GM18873 (cell line): ENCODE measurements at regions not wholly inside any gene's neighbourhood (a gene's known extent, or its start where the extent isn't known, plus 50 kb on each side); places are given as distances from the start of the nearest gene placed in this dataset.

Source experiments
- ATAC-seq: cut with Tn5 transposase; IDR thresholded peaks from one replicate; pipeline ENCODE4 v1.9.1; 2021; ENCODE audit warnings: mild to moderate bottlenecking, moderate library complexity, moderate number of reproducible peaks; ENCODE audit not compliant: unreplicated experiment, low FRiP score

DNA sequence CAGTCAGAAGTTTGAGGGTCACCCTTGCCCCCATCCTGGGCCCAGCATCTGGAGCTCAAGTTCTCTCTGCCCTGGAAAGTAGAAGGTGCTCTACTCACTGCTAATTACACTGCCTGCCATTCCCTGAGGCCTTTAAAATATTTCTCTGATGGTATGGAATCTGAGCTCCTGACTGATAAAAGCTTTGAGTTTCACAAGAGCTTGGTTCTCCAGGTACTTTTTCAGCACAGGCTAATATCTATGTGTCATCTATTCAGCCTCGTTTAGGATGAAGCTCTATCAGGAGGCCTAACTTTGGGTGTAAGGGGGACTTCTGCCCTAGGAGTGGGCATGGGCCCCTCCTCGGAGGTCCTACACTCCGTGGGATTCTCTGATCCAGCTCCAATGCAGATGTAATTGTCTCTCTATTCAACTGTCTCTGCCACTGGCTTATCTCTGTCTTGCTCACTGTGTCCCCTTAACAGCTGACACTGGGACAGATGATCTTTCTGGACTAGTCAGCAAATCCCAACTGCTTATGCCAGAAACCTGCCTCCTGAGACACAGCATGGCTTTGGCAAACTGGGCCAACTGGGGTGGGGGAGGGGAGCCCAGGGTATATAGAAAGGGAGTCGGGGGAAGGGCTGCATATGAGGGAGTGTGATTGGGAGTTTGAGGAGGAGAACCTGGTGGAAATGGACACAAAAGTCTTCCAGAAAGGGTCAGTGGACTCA, 104.2 kb upstream of the GADD45A start:
- ATAC-seq = no peak

DNA sequence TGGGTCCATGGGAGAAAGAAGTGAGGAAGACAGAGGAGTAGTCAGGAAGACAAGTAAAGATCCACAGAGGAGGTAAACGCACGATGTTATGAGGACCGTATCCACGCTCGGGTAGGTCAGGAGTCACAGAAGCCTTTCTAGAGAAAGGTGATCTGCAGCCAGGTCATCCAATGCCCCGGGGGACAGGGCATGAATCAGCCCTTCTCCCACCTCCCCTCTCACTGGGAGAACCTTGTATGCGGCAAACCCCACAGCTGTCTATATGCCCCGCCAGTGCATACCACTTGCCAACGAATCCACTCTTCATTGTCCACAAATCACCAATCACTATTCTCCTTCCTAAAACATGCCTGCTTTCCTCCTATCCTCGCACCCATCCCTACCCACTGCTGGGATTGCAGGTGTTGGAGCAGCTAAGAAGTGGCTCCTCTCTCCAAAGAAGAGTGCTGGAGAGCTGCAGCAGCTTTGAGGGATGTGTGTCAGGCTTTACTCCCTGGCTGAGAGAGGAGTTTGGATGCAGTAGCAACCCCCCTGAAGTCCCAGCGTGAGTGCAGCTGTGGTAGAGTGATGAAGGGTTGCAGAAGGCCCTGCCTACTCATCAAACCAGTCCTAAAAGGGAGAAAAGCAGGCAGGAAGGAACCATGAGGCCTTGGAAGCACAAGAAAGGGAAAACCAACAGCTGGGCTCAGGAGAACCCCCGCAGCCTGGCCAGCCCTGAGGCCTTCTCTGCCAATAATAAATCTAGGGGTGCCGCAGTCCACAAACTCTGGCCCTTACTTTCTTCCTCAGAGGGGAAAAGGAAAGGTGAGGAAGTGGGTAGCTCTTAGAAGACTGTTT, 102.2 kb upstream of the GADD45A start:
- ATAC-seq = no peak

DNA sequence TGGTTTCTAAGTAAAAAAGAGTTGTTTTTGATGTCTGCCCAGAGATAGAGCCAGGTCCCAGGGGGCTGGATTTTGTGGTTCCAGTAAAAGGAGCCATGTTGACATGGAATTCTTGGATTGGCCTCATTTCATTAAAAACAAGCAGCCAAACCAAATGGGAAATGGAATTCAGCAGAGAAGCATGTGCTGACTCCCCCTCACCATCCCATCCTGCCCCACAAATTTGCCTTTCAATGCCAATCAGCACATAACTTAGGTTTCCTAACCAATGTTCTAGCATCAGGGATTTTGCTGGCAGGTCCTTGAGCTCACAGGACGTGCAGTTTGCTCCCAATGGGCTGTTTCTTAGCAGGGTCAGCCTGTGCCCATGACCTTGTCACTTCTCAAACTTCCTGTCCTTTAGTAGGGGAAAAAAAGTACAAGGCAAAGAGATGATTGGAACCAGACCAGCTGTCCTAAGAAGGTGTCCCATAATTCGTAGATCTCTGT, 101.5 kb upstream of the GADD45A start:
- no peak for ATAC-seq

DNA sequence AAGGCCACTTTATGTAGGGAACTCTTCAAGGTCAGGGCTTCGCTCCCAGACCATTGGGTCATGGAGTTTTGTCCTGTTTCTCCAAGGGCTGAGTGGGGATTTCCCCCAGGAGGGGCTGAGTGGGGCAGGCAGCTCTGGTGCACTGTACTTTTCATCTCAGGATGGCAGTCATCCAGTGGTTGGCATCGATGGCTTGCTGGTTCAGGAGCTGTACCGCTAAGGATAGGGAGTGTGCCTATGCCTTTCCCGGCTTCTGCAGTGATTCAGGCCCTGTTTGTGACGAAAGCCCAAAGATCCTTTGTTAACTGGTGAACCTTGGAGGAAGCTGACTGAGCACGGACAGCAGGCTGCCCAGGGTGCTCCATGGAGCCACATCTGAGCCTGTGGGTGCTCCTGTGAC, 100.1 kb upstream of the GADD45A start:
- ATAC-seq = no peak

DNA sequence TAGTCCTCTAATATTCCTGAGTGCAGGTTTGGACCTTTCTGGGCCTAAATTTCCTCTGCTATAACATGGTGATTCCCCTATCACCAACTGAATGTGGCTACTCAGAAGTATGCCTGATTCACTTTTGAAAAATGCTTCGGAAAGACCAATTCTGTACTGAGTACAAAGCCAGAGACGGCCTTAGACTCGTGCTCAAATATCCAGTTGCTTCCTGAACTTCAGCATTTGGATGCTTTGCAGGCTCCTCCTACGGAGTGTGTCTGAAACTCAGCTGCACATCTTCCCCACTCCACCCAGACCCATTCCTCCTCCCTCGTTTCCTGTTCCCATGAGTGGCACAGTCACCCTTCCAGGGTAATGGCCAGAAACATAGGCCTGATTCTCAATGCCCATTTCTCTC, 98.4 kb upstream of the GADD45A start:
- ATAC-seq = no peak

DNA sequence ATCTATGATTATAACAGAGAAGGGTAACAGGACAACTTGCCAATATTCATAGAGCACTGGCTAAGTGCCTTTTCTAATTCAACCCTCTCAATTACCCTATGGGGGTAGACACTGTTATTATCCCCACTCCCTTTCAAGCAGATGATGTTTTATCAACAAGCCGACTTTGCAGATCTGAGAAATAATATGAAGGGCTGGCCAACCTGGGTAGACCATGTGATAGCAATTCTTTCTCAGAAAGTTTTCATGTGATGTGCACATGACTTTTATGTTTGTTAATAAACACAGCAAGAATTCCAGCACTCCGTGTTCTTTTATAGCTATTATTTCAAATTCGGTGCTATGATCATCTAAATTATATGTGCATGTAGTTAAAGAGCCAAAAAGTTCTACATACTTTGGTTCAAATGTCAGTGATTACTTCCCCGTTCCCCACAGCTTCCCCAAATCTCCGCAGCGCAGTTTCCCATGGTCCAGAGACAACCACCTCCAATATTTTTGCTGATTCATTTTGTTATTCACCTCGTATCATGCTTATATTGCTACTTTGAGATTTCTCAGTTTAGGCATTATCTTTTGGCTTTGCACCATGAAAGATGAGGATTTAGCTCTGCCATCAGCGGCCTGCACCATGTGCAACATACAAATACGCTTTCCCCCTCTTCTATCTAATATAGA, 96.7 kb upstream of the GADD45A start:
- ATAC-seq = no peak

DNA sequence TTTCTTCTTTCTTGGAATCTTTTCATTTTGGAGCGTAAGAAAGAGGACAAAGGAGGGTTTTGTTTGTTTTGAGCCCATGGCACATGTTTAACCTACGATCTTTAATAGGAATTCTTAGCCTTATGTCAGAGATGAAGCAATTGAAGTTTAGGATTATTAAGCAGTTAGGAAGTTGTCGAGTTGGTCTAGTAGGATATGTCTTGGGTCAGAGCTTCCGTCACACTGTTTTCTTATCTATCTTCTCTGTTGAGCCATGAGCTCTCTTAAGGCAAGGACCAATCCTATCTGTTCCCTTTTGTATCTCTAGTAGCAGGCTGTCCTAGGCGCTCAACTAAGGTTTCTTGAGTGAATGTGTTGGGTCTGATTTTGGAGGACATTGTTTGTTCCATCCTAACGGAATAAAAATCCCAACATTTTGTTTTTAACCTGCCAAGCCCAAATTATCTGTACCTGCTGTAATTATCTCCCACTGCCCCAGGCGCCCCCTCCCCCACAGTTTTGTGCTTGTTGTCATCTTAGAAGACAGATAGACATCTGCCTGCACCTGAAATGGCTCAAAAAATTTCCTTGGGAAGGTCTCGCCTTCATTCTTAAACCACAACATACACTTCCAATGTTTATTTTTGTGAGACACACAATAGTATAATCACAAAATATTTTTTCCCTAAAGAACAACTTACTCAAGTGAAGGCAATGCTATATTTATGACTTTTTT, 95.3 kb upstream of the GADD45A start:
- ATAC-seq = no peak

DNA sequence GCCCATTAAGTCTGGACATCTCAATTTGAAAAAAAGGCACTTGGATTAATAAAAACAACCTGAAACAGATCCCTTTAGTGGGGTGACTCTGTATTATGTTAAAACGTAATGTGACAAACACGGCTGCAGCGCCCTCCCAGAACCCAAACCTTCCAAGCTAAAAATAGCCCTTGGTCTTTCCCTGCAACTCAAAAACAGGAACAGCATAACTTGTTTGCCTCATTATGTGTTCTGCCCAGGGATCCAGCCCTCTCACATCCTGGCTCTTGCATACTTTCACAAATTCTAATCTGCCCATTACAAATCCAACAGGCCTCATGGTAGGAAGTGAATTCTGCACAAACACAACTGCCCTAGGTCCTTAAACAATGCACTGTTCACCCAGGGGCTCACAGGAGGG, 94.7 kb upstream of the GADD45A start:
- no peak for ATAC-seq

DNA sequence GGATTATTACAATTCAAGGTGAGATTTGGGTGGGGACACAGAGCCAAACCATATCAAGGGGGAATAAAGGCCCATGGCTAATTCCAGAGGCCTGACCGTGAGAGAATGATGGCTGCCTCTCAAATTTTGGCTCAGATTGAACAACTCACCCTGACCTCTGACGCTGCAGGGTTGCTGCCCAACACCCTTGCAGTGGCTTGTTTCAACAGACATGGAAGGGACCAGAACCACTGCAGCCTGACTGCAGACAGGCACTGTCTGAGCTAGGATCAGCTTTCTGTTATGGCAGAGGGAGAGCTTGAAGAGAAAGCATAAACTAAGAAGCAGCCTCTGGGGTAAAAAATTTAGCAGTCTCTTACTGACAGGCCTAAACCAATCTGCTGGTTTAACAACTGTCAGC, 90.2 kb upstream of the GADD45A start:
- no peak for ATAC-seq

DNA sequence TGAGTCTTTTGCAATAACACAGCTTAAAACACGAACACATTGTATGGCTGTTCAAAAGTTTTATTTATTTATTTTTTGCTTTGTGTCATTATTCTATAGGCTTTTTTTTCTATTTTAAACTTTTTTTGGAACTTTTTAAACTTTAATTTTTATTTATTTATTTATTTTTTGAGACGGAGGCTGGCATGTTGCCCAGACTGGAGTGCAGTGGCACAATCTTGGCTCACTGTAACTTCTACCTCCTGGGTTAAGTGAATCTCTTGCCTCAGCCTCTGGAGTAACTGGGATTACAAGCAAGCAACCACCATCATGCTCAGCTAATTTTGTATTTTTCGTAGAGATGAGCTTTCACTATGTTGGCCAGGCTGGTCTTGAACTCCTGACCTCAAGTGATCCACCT, 88.3 kb upstream of the GADD45A start:
- no peak for ATAC-seq

DNA sequence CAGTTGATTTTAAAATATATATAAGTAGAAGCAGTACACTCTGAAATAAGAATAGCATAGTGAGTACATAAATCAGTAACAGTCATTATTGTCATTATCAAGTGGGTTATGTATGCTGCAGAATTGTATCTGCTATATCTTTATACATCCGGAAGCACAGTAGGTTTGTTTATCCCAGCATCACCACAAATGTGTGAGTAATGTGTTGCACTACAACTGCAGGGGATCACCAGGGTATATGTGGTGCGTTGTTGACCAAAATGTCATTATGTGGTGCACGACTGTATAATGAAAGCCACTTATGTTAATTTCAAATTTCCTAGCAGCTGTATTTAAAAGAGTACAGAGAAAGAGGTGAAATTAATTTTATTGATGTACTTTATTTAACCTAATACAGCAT, 87.7 kb upstream of the GADD45A start:
- no peak for ATAC-seq

DNA sequence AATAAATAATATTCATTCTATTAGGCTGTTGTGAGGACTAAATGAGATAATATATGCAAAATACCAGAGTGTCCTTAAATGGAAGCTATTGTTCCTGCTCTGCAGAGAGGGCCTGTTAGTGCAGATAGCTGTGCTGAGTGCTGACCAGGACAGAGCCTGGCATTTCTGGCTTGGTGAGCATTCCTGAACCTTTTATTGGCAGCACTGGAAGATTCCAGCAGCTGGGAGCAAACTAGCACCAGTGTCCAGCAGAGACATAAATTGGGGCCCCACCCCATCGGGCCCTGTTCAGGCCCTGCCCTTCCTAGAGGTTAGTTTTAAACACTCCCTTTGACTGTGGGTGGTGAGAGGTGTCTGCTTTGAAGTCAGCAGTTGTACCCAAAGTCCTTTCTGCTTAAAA, 85.9 kb upstream of the GADD45A start:
- no peak for ATAC-seq

DNA sequence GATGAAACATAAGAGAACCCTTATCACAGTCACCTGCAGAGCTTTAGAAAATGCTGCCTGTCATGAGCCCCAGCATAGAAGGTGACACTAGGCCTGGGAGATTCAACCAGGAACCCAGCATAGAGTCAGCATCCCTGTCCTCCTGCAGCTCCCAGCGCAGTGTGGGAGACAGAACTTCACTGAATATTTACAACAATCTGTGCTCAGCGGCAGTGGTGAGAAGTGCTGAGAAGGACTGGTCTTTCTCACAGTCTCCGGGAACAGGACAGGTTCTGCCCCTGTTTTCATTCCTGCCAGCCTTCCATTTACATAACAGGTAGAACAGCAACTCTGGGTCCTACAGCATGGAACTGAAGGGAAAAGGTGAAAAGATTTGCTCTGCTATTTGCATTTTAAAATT, 83.5 kb upstream of the GADD45A start:
- ATAC-seq = no peak

DNA sequence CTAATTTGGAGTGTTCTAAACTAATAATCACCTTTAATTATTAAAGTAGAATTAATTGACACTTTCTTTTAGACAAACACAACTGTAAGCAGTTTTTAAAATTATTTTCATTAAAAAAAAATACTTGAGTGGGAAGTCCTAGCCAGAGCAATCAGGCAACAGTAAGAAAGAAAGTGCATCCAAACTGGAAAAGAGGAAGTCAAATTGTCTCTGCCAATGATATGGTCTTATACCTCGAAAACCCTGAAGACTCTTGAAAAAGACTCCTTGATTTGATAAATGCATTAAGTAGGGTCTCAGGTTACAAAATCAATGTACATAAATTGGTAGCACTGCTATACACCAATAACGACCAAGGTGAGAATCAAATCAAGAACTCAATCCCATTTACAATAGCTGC, 83.0 kb upstream of the GADD45A start:
- no peak for ATAC-seq

DNA sequence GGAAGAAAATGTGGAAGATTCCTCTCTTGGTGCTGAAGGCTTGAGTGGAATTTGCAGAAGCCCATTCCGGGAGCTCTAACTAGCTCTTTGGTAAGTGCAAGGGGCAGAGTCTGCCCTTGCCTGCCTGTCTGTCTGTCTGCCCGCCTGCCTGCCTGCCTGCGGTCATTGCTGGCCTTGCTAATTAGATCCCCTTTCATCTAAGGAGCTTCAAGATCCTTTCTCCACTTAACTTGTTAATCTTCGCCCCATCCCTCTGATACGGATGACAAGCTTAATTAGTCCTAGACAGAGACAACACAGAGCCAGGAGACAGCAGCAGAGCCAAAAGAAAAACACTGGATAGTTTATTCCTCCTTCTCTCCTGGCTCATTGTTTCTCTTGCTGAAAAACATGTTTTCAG, 80.2 kb upstream of the GADD45A start:
- no peak for ATAC-seq

DNA sequence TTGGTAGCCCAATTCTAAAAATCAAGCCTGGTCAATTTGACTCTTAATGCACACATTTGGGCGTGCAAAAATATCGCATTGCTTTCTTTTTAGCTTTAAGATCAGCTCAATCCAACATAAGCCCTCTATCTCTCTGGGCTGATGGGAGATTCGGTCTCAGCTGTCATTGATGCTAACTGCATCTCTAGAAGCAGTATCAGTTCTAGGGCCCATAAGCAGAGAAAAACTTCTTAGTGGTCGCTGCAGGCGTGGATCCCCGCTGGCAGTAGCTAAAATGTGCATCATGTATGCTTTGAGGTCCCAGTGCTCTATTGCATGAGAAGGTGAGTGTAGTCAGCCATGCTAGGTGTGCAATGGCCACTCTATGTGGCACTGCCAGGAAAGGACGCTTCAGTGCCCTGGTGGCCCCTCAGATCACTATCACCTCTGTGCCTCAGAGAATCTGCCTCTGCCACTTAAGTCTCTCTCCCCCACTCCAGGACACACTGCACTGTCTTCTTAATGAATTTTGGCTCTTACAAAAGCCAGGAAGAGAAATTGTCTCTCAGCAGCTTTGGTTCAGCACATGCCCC, 79.7 kb upstream of the GADD45A start:
- no peak for ATAC-seq

DNA sequence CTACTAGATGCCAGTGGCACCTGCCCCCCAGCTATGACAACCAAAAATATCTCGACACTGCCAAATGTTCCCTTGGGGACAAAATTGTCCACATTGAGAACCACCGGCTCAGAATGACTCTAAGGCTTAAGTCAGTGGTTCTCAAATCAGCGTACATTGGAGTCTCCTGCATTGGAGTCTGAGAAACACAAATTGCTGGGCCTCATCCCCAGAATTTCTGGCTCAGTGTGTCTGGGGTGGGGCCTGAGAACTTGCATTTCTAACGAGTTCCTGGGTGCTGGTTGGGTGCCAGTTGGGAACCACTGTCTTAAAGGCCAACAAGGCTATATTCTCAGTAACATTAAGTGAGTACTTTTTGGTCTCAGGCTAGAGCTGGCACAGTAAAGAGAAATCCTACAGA, 77.7 kb upstream of the GADD45A start:
- ATAC-seq = no peak

DNA sequence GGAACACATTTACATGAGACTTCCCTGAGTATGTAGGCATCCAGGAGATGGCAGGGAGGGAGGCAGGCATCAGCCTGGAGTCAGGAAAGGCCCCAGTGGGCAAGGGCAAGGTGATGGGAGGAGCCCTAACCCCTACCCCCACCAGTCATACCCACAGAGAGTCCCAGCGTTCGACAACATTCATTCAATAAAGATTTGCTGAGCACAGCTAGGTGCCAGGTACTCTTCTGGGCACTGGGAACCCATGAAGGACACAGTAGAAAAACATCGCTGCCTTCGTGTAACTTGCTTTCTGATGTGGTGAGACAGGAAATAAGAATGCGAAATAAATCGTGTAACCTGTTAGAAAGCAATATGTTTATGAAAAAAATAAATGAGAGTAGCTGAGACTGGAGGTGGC, 77.3 kb upstream of the GADD45A start:
- ATAC-seq = no peak

DNA sequence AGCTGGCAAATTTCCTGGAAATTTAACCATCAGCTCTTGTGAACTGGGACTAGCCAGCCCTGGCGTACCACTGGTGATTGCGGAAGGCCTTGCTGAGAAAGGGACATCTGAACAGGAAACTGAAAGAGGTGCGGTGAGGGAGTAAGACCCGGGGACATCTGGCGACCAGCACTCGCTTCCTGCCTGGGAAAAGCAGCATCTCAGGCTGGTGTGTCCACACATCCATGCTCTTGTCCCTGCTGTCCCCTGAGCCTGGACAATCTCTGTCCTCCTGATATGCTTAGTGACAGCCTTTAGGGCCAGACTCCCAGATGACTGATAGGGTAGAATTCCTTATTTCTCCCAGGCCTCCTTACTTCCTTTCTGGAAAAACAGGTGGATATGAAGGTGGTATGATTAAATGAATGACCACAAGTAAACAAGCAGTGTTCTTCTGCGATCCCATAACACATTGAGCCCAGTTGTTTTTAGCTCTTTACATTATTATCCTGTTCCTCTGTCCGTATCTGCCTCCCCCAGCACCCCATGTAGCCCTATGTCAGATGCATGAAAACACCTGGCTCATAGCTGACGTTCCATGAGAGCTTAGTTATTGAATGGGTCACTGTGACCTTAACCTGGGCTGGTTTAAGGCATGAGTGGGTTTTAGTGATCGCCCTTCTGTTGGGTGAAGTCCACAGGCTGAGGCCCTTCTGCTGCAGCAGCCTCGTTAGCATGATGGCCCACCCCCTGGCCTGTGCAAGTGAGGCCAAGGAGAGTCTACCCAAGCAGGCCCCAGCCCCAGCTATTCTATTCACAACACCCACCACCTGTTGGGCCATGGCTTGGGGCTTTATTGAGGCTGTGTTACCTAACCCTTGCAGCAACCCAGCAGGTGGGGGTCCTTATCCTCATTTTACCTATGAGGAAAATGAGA, 76.1 kb upstream of the GADD45A start:
- ATAC-seq = no peak
